ENCODE measurements at regions not wholly inside any gene's neighbourhood (a gene's known extent, or its start where the extent isn't known, plus 50 kb on each side); places are given as distances from the start of the nearest gene placed in this dataset.

DNA sequence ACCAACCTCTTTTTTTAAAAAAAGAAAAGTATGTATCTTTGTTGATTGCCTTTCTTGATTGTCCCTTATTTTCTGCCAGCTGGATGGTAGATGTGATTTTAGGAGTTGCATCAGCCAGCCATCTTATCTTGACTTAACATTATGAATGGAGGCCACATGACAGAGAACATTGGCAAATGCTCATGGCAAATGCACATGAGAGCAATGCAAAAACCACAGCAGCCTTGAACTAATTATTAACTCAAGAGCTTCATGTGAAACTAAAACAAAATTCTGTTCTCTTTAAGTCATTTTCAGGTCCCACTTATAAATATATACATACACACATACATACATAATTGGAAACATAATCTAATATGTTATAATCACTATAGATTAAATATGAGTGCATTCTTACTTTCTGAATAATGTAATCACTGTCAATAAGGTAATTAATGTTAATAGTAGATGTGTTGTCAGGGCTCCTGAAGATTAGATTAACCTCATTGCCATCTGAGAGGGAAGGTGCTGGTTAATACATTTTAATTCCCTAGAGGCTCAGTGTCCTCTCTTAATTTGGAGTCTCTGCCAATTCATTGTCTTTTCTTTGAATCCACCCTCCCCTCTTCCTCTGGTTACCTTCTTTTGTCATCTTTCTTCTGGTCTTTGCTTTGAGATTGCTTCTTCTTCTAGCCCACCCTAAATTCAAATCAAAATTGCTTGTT lies 962.2 kb downstream of the ADGRL2 start:
- H3K36me3 ChIP-seq = no peaks in the 10 kb centered on the region
- DNase-seq (no peak), ATAC-seq (no peak)
- H3K27me3 ChIP-seq = no peaks in the 10 kb centered on the region
- intact Hi-C loops (cut with DNase I) = no loop called here
- H3K9me3 ChIP-seq = no peaks in the 10 kb centered on the region
- H3K4me3 ChIP-seq = no peak overlapping the region
- H3K4me1 ChIP-seq = no peaks in the 10 kb centered on the region
- TF ChIP-seq, protein P1, sequence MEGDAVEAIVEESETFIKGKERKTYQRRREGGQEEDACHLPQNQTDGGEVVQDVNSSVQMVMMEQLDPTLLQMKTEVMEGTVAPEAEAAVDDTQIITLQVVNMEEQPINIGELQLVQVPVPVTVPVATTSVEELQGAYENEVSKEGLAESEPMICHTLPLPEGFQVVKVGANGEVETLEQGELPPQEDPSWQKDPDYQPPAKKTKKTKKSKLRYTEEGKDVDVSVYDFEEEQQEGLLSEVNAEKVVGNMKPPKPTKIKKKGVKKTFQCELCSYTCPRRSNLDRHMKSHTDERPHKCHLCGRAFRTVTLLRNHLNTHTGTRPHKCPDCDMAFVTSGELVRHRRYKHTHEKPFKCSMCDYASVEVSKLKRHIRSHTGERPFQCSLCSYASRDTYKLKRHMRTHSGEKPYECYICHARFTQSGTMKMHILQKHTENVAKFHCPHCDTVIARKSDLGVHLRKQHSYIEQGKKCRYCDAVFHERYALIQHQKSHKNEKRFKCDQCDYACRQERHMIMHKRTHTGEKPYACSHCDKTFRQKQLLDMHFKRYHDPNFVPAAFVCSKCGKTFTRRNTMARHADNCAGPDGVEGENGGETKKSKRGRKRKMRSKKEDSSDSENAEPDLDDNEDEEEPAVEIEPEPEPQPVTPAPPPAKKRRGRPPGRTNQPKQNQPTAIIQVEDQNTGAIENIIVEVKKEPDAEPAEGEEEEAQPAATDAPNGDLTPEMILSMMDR (IDR thresholded peaks at IDR 0.05) = no peak
- no peak overlapping the region for H3K27ac ChIP-seq

GRCh38 chr1:82759035-82759434 lies 958.3 kb downstream of the ADGRL2 start:
- Histone ChIP-seq H3K4me1 (no peaks in the 10 kb centered on the region), H3K36me3 (no peaks in the 10 kb centered on the region), H3K4me3 (no peak overlapping the region), H3K27me3 (no peaks in the 10 kb centered on the region), H3K9me3 (no peaks in the 10 kb centered on the region), H3K27ac (no peak overlapping the region)
- TF ChIP-seq, protein P1 (IDR thresholded peaks at IDR 0.05) = no peak
- no peak for DNase-seq
- intact Hi-C loops (cut with DNase I) = no loop called here
- no peak for ATAC-seq

DNA sequence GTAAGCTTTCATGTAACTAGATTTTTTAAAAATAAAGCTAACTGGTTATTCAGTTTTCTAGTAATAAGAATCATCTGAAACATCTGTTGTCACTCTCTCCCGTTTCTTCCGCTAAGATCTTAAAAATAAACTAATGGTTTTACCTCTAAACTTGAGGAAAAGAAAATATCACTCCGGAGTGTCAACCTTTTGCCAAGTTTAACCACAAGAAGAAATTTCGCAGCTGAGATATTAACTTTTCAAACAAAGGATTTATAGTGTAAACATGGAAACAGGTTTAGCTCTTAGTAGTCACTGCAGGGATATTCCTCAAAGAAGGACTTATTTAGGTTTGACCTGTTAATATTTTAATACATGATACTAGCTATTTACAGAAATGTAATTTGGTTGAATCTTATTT lies 954.9 kb downstream of the ADGRL2 start:
- no peaks in the 10 kb centered on the region for H3K4me1 ChIP-seq
- no peaks in the 10 kb centered on the region for H3K36me3 ChIP-seq
- H3K27me3 ChIP-seq = no peaks in the 10 kb centered on the region
- TF ChIP-seq, protein P1 (IDR thresholded peaks at IDR 0.05) = no peak
- H3K27ac ChIP-seq = no peak overlapping the region
- no peak overlapping the region for H3K4me3 ChIP-seq
- ATAC-seq (no peak), DNase-seq (no peak)
- H3K9me3 ChIP-seq = no peaks in the 10 kb centered on the region
- intact Hi-C loops (cut with DNase I) = no loop called here

GRCh38 chr1:82755191-82755590 lies 954.5 kb downstream of the ADGRL2 start:
- Histone ChIP-seq H3K27ac (no peak overlapping the region), H3K36me3 (no peaks in the 10 kb centered on the region), H3K4me3 (no peak overlapping the region), H3K27me3 (no peaks in the 10 kb centered on the region), H3K9me3 (no peaks in the 10 kb centered on the region), H3K4me1 (no peaks in the 10 kb centered on the region)
- DNase-seq = no peak
- intact Hi-C loops (cut with DNase I) = no loop called here
- no peak for ATAC-seq
- TF ChIP-seq, protein P1 (IDR thresholded peaks at IDR 0.05) = no peak

DNA sequence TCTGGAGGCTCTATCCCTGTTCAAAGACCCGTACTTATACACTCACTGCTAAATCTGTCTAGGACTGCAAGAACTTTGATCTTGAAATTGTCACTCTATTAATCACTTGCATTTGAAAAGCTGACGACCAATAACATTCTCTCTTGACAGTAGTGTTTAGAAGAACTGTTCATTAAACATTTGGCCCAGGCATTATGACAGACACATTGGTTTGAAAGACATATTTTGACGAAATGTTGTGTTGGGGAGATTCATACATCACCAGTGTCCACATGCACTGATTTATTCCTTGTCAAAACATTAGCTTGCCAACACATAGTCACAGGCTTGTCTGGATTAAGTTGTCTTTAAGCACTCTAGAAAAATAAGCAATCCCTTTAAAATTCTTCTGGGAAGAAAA lies 951.3 kb downstream of the ADGRL2 start:
- Histone ChIP-seq H3K36me3 (no peaks in the 10 kb centered on the region), H3K27me3 (no peaks in the 10 kb centered on the region)

More for the DNA sequence above, 951.3 kb downstream of the ADGRL2 start:
- ATAC-seq (no peak), DNase-seq (no peak)
- no peaks in the 10 kb centered on the region for H3K4me1 ChIP-seq
- no peaks in the 10 kb centered on the region for H3K9me3 ChIP-seq
- TF ChIP-seq, protein P1 (IDR thresholded peaks at IDR 0.05) = no peak
- no peak overlapping the region for H3K27ac ChIP-seq
- intact Hi-C loops (cut with DNase I) = no loop called here
- no peak overlapping the region for H3K4me3 ChIP-seq

Measured in left lung (tissue), 4 donors.